NAMALWA (cell line): ENCODE measurements at regions not wholly inside any gene's neighbourhood (a gene's known extent, or its start where the extent isn't known, plus 50 kb on each side); places are given as distances from the start of the nearest gene placed in this dataset.
"Not testable (repeated sequence)": the region's sequence is repeated elsewhere in the genome, so short reads cannot be mapped to it uniquely, and the experiment has no call there.

Experiments
- DNase-seq: peaks from one replicate; pipeline ENCODE4 v3.0.0-alpha.2; 2015; ENCODE audit warnings: low spot score

DNA sequence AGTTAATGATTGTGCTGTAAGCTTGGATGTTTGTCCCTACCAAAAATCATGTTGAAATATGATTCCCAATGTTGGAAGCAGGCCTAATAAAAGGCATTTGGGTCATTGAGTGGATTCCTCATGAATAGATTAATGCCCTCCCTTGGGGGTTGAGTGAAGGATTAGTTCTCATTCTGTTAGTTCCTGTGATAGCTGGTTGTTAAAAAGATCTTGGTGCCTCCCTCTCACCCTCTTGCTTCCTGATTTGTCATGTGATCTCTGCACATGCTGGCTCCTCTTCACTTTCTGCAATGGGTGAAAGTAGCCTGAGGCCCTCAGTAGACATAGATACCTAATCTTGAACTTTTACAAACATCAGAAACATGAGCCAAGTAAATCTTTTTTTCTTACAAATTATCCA is 115.6 kb upstream of the HCRTR2 start:
- no peak for DNase-seq

- DNase-seq = no peak
Measured at GRCh38 chr6:55064711-55065420, 109.4 kb upstream of the HCRTR2 start.

DNA sequence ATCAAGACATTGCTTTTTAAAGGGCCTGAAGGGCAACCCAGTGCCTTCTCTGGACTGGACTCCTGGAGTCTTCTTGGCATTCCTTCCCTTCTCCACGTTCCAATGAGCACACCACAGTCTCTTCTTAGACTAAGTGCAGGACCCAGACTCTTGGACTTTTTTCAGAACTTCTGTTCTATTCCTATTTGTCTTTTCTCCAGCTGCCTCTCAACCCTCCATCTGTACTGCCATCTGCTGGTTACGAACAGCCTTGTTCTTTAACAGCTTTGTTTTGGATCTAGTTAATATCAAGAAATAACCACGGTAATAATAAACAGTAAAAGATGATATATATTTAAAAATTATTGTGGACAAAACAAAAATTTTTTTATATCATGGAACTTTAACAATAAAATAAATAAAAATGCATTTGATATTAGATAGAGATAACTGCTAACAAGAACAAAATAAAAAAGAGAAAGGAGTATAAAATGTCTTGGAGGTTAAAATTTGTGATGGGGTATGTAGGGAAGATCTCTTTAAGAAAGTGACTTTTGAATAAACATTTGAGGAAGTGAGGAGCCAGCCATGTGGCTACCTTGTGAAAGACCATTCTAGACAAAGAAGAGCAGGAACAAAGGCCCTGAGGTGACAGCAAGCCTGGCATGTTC is 105.1 kb upstream of the HCRTR2 start:
- DNase-seq = peak; percentile 62

- no peak for DNase-seq
Measured at GRCh38 chr6:55082021-55082420, 92.3 kb upstream of the HCRTR2 start.

- not testable (repeated sequence) for DNase-seq
Measured at GRCh38 chr6:55088011-55088410, 86.3 kb upstream of the HCRTR2 start.

GRCh38 chr6:55088902-55089301 is 85.4 kb upstream of the HCRTR2 start:
- no peak for DNase-seq

DNA sequence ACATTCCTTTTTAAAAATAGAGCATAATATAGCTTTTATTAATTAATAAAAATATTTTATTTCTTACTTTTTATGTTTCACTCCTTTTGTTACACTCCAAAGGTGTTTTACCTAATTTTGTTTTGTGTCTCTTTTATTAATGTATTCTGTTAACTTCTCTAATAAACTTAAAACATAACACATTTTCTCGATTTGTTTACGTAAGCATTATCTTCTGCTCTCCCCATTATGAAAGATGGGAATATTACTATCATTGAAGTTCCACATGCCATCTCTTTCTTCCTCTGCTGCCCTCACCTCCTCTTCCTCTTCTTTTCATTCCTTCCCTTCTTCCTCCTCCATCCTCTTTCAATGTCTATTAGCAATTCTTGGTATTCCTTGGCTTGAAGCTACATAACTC is 85.0 kb upstream of the HCRTR2 start:
- no peak for DNase-seq

DNA sequence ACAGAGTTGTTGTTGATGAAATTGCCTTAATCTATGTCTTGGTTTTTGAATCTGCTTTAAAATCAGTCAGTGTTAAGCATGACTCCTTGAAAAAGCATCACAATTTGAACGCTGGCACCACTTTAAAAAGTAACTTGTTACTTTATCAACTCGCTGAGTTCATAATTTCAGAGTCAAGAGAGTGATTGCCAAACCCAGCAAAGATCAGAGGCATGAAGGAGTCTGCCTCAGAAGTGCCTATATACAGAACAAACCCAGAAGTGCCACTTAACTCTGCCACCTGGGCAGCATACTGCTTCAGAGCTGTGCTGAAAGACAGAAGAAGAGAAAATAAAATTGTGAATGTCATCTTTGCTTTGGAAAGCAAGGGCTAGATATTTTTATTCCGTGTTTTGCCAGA is 73.6 kb upstream of the HCRTR2 start:
- no peak for DNase-seq

DNA sequence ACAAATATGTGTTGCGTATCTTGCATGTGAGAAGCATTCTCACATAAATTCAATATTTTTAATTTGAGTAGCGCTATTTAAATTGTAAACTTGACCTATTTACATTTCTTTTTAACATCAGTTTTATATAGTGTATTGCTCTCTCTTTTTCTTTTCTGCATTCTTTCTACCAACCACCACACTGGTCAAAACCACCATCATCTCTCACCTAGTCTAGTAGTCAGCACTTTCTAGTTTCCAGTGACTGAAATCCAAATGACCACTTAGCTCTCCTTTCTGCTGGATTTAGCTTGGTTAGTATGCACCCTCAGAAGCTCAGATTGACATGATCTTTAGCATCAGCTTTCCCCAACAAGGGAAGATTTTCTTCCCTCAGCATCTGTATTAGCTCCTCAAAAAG is 73.2 kb upstream of the HCRTR2 start:
- DNase-seq = no peak

DNA sequence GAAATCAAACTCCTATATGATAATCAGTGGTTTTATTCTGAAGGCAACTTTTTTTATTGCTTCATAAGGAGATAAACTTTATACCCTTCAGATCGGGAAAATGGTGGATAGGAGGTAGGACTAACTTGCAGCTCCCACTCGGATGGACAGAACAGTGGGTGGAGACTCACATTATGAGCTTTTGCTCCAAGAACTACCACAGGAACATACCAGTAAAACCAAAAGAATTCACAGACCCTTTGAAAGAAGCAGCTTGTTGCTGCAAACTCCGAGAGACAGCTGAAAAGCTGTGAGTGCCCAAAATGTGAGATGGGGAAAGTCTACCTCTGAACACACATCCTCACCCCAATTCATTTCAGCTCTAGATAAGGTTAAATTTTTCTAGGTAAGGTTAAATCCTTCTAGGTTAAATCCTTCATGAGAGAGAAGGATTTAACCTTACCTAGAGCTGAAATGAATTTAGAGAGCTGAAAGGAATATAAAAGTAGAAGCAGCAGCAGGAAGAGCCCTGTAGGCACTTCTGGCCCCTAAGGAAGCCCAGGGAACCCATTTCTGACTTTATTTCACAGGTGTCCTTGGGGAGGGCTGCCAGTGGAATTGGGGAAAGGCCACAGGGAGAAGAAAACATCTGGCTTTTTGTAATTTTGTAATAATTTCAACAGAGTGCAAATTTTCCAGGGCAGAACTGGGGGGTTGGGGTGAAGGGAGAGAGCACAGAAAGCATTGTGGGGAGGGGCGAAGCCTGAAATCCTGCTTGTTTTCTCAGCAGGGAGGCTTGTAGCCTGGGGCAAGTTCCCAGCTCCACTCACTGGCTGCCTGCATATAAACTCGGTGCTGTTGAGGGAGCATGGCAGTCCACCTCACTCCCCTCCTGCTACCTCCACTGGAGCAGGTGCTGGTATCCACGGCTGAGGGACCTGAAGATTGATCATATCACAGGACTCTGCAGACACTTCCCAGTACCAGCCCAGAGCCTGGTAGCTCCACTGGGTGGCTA is 65.9 kb upstream of the HCRTR2 start:
- DNase-seq = no peak

- DNase-seq = no peak
Measured at GRCh38 chr6:55117267-55117666, 57.0 kb upstream of the HCRTR2 start.

GRCh38 chr6:55124241-55124640 is 50.1 kb upstream of the HCRTR2 start:
- not testable (repeated sequence) for DNase-seq
